ENCODE measurements at regions not wholly inside any gene's neighbourhood (a gene's known extent, or its start where the extent isn't known, plus 50 kb on each side); places are given as distances from the start of the nearest gene placed in this dataset.

DNA sequence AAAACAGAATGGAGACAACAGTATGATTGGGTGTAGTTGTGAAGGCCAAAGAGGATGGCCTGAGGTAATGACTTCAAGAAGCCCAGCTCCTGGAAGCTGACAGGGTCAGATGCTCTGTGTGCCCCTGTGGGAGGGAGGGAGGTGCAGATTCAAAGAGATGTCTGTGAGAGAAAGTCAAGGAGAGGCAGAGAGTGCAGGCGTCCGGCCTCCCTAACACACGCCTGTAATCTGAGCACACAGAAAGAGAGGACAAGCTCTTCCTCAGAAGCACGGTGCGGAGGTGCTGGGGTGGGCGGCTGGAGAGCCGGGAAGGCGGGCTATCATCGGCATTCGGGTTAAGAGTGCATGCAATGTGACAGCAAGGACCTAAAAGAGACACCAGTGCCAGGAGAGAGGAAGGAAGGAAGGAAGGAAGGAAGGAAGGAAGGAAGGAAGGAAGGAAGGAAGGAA lies 238.2 kb upstream of the HES1 start:
- no peak for ATAC-seq

DNA sequence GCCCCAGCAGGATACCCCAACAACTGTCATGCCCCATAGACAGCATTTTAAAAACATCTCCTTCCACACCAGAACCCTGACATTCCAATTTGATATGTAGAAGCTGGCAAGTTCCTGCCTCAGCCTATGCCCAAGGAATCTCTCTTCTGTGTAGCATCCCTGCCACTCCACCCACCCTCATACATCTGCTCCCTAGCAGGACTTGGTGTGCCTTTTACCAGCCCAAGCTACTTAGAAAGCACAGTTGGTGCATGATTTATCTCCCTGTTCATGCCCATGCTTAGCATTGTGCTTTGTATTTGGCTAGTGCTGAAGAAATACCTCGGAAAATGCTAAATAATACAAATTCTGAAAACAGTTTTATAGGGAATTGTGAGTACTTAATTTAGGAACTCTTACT lies 236.9 kb upstream of the HES1 start:
- DNase-seq (ENCODE audit: low spot score), result no peak
- ATAC-seq, result no peak

More for the DNA sequence above, 238.2 kb upstream of the HES1 start:
- DNase-seq (ENCODE audit: low spot score), result no peak

DNA sequence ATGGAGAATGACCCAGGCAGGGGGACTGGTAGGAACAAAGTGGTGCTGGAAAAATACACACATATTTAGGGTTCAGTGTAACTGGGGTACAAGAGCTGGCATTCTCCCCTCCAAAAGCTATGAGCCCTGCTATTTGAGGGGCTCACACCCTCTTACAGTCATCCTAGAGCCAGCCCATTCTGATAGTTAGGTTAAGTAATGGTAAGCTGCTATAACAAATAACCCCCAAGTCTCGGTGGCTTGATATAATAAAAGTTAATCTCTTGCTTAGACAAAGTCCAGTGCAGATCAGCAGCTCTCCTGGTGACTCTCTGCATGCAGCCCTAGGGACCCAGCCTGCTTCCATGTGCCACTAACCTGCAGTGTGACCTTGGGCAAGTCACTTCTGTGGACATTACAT lies 234.9 kb upstream of the HES1 start:
- ATAC-seq, result no peak

DNA sequence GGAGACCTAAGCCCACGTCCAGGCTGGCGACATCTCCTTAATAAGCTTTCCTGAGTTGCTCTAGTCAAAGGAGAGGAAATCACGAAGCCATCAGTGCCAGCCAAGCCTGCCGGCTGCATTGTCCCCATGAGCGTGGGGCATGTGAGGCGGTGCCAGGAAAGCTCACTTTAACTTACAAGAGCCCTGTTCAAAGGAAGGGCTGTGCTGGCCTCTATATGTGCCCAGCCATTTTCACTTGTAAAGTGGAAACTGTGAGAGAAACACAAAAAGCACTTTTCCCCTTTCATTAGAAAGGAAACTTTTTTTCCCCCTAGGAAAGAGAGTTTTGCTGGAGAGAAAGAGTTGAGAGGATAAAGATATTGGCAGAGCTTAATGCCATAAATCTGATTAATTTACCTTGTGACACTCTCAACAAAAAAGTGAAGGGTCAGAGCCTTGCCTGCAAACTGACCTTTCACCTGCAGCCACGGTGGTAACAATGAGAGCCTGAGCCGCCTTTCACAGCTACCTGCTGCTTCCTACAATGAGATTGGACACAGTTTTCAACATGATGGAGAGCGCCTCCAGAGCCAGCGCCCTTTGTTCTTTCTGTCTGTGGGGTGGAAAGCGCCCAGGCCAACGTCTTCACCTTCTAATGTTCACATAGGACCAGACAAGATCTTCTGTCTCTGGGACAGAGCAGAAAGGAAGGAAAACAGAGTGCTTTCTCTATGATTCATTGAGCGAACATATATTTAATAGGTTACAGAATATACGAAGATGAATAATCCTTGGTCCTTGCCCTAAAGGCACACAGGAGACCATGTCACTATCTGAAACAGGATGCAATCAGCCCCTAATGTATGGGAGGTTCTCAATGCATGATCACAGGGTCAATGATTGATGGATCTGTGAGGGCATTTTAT lies 233.1 kb upstream of the HES1 start:
- no peak for ATAC-seq
- DNase-seq (ENCODE audit: low spot score), result no peak

More for the DNA sequence above, 234.9 kb upstream of the HES1 start:
- DNase-seq (ENCODE audit: low spot score), result no peak

DNA sequence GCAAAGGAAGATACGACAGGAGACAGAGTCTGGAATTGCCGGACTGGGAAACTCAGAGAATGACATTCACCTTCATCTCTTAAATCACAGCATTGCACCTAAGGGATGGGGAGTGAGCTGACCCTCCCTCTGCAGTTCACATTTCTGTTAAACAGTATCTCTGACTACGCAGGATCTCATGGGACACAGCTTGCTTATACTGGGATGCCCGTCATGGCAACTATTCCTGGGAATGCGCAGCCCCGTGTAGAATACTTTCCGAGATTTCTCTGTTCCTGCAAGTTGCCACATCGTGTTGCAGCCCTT lies 232.5 kb upstream of the HES1 start:
- no peak for DNase-seq (ENCODE audit: low spot score)
- ATAC-seq, result no peak

DNA sequence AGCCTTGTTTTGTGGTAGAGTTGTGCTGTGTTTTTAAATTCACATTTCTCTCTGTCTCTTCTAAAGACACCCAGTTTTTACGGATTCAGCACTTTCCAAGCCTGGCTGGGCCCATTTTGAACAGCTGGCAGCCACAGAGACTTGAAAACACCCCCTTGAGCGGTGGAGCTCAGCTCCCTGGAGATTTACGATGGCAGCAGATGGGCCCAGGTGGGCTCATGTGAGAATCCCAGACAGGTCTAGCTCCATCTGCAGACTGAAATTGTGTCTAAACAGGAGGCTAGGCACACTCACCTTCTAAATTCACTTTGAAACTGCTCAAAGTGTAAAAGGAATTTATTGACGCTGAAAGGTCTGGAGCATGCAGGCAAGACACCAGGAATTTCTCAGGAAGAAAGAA lies 232.0 kb upstream of the HES1 start:
- ATAC-seq, result no peak
- DNase-seq (ENCODE audit: low spot score), result no peak

DNA sequence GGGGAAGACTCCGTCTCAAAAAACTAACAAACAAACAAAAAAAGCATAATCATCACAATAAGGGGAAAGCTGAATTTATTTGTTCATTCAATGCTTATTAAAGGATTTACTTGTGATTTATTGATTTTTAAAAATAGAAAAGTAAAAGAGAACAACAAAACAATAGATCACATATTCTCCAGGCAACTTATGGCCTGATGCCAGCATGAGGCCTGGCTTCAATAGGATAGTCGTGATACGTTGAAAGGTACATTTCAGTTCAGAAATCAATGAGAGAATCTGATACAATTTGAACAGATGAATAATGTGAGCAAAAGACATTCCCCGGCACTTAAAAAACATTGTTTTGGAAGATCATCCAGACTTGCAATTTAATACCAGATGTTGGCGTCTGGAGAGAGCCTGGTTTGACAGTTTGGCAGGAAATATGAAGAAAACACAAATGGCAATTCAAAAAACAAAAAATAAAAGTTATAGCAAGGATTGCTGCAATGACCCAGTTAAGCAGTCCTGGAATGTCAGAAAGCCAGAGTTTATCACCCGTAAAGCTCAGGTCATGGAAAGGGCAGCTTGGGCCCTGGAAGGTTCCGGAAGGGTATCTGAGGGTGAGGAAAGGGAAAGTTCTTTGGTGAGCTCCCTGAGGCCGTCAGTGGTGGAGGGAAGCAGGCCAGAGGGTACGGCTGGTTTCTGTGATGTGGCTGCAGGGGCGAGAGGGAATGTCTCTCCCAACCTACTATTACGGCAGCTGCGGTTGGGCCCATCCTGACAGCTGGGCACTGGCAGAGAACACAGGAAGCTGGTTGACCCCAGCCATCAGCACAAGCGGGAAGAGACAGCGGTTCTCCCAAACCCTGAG lies 230.2 kb upstream of the HES1 start:
- no peak for ATAC-seq
- DNase-seq (ENCODE audit: low spot score), result no peak

DNA sequence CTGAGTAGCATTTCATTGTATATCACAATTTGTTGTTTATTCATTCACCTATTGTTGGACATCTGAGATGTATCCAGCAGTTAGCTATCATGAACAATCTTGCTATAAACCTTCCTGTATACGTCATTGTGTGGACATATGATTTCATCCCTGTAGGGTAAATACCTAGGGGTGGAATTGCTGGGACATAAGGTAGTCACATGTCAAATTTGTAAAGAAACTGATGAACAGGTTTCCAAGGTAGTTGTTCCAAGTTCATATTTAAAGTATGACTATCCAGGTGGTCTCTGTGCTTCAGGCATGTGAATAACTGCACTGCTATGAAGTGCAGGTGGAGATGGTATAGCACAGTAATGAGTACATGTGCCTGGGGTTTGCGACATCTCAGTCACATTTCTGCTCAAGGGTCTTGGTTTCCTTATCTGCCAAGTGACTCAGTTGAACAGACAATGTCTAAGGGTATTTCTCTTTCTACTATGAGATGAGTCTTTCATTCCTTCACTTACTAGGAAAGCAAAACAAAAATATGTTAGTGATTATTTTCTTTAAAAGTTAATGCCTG lies 229.0 kb upstream of the HES1 start:
- no peak for ATAC-seq
- DNase-seq (ENCODE audit: low spot score), result no peak

DNA sequence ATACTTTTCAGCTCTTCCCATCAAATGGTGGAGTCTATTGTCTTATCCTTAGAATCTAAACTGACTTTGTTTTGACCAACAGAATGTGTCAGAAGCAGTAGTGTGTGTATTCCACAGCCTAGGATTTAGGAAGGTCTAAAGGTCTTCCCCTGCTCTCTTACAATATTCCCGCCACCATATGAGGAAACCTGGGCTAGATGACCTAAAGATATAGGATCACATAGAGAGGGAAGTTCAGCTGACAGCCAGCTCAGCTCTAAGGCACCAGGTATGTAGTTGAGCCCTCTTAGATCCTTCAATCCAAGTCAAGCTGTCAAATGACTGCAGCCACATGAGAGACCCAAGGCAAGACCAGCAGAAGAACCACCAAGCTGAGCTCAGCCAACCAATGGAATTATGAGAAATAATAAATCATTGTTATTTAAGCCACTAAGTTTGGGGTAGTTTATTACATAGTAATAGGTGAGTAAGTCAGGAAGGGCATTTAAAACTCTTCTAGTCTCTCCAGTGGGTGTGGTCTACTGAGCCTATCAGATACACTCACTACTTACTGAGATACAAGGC lies 227.7 kb upstream of the HES1 start:
- ATAC-seq (no peak), DNase-seq (ENCODE audit: low spot score) (no peak)

DNA sequence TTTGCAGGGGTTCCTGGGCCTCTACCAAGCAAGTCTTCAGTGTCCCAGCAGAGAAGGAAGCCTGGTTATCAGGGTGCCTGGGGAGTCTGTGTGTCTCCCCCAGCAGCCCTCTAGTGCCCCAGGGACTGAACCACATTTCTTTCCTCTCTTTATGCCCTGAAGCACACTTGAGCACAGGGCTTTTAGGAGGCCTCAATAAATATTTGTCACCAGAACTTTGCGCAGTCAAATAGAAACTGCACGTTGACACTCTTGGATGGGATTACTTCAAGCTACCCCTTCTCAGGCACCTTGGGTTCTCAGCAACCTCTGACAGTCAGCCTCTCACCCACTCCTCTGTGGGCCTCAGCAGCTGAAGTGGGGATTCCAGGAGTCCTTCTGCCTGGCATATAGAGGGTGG lies 226.6 kb upstream of the HES1 start:
- no peak for ATAC-seq
- DNase-seq (ENCODE audit: low spot score), result no peak

DNA sequence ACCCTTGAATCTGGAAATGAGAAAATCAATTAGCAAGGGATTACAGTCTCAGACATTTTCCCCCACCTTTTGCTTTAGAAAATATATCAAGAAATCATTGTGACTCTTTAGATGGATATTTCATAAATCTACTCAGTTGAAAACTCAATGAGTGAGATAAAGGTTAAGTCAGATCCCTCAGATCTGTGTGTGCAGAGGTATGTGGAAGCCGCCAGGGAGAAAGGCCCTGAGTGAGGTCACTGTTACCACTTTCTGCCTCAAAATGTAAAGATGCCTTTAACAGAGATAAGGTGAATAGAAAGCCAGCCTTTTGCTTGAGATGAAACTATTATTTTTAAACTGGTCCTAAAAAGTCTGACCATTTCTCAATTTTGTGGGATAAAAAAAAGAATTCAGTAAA lies 225.6 kb upstream of the HES1 start:
- DNase-seq (ENCODE audit: low spot score) (no peak), ATAC-seq (no peak)

DNA sequence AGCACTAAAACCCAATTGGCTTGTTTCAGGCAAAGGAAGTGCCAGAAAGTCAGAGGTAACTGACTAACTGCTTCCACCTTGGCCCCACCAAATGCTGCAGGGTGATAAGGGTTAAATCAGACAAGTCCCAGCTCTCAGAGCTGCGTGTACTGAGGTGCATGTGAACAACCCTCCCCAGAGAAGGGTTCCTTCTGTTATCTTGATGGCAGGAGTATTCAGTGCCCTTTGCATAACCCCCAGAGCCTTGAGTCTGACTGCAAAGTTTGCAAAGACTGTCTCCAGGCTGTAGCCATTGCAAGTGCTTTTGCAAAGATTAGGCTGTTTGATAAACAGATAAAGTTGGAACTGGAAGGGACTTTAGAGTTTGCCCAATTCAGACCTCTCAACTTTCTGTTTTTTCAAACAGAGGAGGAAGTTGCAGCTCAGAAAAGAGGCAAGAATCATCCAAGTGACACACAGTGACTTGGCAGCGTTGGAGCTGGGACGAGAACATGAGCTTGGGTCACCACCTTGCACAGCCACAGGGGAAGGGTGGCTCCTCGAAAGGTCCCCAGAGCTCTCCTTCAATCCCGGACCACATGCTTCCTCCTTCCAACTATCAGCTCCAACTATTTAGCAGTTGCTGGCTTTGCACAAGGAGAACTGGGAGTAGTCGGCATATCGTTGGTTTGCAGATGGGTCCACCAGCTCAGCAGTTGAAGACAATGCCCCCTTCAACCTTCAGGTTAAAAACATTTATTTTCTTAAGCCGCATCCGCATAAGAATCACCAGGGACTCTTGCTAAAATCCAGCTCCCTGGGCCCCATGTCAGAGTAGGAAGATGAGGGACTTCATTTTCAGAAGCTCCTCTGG lies 224.8 kb upstream of the HES1 start:
- no peak for DNase-seq (ENCODE audit: low spot score)

DNA sequence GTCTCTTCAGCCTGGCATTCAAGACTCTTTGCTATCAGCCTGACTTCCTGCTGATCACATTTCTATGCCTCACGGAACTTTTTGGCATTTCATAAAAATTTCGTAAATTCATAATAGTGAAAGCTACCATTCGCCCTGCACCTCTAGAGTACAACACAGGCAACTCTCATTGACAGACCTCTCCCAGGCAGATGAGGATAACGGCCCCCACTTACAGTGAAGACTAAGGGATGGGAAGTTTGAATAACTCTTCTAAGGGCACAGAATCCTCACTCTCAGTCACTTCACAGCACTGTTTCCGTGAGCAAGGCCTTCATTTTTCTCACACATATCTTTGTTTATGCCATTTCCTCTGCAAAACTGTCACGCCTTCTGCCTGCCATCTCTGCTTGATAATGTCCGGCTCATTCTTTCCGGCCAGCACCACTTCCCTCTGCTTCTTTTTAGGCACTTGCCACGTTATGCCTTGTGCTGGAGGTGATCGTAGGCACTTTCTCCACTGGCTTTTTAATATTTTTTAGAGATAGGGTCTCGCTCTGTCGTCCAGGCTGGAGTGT lies 224.1 kb upstream of the HES1 start:
- no peak for ATAC-seq
- DNase-seq (ENCODE audit: low spot score), result no peak

More for the DNA sequence above, 224.8 kb upstream of the HES1 start:
- peak; percentile 76 for ATAC-seq

DNA sequence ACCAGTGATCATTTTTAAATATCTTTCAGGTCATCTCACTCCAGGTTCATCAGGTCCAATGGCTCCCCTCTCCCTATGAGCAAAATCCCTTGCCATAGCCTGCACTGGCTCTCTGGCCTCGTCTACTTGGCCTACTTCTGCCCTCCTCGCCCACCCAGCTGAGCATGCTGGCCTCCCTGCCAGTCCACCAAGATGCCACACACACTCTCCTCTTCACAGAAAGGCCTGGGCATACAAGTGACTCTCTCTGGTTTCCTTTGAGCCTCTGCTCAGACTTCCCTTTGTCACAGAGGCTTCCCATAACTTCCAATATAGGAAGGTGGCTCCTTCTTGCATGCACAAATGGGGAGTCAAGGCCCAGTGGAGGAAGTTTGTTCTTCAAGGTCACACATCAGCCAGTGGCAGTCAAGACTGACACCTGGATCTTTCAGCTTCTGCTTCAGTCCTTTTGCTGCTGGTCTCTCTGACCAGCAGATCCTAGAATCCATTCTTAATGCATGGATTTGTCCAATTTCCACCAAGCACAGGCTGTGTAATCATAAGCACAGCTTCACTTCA lies 223.2 kb upstream of the HES1 start:
- DNase-seq (ENCODE audit: low spot score), result no peak
- ATAC-seq, result no peak

DNA sequence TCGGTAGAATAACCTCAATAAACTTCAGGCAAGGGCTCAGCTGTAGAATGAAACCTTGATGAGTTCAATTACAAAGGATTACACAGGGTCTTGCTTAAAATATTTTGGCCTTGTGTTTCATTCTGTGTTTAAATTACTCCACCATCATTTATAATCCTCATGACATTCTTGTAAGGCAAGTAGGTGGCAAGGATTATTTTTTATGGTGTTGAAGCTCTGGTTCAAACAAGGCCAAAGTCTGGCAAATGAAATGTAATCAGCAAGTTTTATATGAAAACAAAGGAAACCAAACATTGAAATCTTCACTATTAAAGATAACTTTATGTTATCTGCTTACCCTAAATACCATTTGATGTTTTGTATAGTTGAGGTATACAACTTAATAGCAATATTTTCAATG lies 221.3 kb upstream of the HES1 start:
- ATAC-seq, result no peak
- no peak for DNase-seq (ENCODE audit: low spot score)

DNA sequence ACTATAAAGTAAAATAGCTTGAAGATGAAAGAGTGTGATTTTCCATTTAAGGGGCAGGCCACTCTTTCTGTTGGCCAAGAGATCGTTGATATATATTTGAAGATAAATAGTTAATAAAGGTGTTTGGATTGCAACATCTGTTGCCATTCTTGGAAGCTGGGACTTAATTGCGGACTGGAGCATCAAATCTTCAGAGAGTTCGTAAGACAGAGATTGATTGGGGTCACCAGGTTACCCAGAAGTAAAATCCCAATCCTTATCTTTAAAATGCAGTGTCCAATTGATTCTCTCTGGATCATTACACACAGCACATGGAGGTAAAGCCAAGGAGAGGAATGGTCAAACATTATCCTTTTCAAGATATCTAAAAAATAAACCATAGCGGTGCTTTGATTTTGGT lies 220.8 kb upstream of the HES1 start:
- ATAC-seq (no peak), DNase-seq (ENCODE audit: low spot score) (no peak)

DNA sequence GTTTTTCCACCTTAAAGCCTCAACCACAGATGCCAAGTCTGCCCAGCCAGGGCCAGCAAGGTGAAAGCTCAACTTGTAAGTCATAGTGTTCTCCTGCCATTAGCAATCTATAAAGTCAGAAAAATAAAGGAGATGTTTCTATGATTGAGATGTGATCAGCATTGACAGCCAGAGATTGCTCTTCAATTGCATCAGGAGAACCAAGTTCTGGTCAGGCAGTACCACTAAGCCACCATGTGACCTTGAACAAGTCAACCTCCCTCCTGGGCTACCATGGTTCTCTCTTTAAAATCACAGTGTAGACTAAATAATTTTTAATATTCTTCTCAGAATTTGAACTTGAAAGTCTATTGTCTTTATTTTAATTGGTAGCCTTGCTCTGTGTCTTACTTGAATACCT lies 220.3 kb upstream of the HES1 start:
- DNase-seq (ENCODE audit: low spot score) (no peak), ATAC-seq (no peak)

DNA sequence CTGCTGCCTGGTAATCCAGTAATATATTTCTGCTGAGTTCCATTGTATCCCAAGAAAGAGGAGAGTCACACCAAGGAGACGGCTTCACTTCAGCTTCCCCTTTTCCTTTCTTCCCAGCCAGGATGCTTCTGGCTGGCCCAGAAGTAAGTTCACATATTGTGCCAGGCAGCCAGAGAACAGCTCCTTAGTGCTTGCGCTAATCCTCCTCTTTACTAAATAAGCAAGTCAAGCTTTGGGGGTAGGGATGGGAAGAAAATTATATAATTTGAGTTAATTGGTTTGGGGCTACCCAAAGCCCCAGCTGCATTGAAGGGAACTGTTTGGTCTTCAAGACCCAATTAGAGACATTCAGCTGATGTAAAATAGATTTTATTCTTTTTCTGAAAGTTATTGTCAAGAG lies 218.8 kb upstream of the HES1 start:
- no peak for DNase-seq (ENCODE audit: low spot score)
- ATAC-seq, result no peak

DNA sequence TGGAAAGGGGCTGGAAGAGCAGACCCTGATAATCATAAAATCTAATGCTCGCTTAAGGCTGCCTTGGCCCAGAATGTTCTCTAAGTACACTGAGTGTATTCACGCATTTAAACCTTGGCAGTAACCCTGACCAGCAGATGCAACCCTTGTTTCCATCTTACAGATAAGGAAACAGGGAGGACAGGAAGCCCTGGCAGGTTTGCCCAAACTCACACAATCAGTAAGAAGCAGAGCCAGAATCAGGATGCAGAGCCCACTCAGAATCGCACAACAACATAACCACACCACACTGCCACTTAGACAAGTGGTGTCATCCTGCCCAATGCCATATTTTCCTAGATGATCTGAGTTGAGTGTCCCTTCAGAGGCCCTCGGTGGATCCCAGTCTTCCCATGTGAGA lies 214.5 kb upstream of the HES1 start:
- ATAC-seq (no peak), DNase-seq (ENCODE audit: low spot score) (no peak)
